ENCODE measurements at regions not wholly inside any gene's neighbourhood (a gene's known extent, or its start where the extent isn't known, plus 50 kb on each side); places are given as distances from the start of the nearest gene placed in this dataset.
"Not testable (repeated sequence)": the region's sequence is repeated elsewhere in the genome, so short reads cannot be mapped to it uniquely, and the experiment has no call there.

- H3K36me3 ChIP-seq (ENCODE audit: control insufficient read depth in 3 of 3, insufficient read depth in 3 of 3, low read length in 3 of 3); H3K27me3 ChIP-seq (ENCODE audit: control insufficient read depth in 3 of 3, insufficient read depth in 3 of 3, low read length in 3 of 3); H3K9me3 ChIP-seq (ENCODE audit: control insufficient read depth in 3 of 3, low read length in 3 of 3); H3K9ac ChIP-seq (ENCODE audit: low read depth in 1 of 3, low read length in 3 of 3); H3K4me3 ChIP-seq (ENCODE audit: low read length in 3 of 3); H3K27ac ChIP-seq (ENCODE audit: low read depth, low read length); H3K4me1 ChIP-seq (ENCODE audit: control insufficient read depth in 3 of 3, insufficient read depth in 3 of 3, low read length in 3 of 3): not testable (repeated sequence)
Measured at GRCh38 chr2:153246636-153247035, 231.9 kb downstream of the RPRM start.

GRCh38 chr2:153235516-153235915, 243.0 kb downstream of the RPRM start:
- no peaks in the 10 kb centered on the region for H3K9me3 ChIP-seq (ENCODE audit: control insufficient read depth in 3 of 3, low read length in 3 of 3)
- no peaks in the 10 kb centered on the region for H3K4me1 ChIP-seq (ENCODE audit: control insufficient read depth in 3 of 3, insufficient read depth in 3 of 3, low read length in 3 of 3)
- H3K27ac ChIP-seq (ENCODE audit: low read depth, low read length) = no peak overlapping the region
- no peak overlapping the region for H3K9ac ChIP-seq (ENCODE audit: low read depth in 1 of 3, low read length in 3 of 3)
- no peak overlapping the region for H3K4me3 ChIP-seq (ENCODE audit: low read length in 3 of 3)
- no peaks in the 10 kb centered on the region for H3K27me3 ChIP-seq (ENCODE audit: control insufficient read depth in 3 of 3, insufficient read depth in 3 of 3, low read length in 3 of 3)
- H3K36me3 ChIP-seq (ENCODE audit: control insufficient read depth in 3 of 3, insufficient read depth in 3 of 3, low read length in 3 of 3) = no peaks in the 10 kb centered on the region

GRCh38 chr2:153232464-153232863, 246.1 kb downstream of the RPRM start:
- Histone ChIP-seq H3K4me3 (ENCODE audit: low read length in 3 of 3) (no peak overlapping the region), H3K9me3 (ENCODE audit: control insufficient read depth in 3 of 3, low read length in 3 of 3) (no peaks in the 10 kb centered on the region), H3K27ac (ENCODE audit: low read depth, low read length) (no peak overlapping the region), H3K9ac (ENCODE audit: low read depth in 1 of 3, low read length in 3 of 3) (no peak overlapping the region), H3K27me3 (ENCODE audit: control insufficient read depth in 3 of 3, insufficient read depth in 3 of 3, low read length in 3 of 3) (no peaks in the 10 kb centered on the region), H3K4me1 (ENCODE audit: control insufficient read depth in 3 of 3, insufficient read depth in 3 of 3, low read length in 3 of 3) (no peaks in the 10 kb centered on the region), H3K36me3 (ENCODE audit: control insufficient read depth in 3 of 3, insufficient read depth in 3 of 3, low read length in 3 of 3) (no peaks in the 10 kb centered on the region)

- Histone ChIP-seq H3K27me3 (ENCODE audit: control insufficient read depth in 3 of 3, insufficient read depth in 3 of 3, low read length in 3 of 3) (no peaks in the 10 kb centered on the region), H3K27ac (ENCODE audit: low read depth, low read length) (no peak overlapping the region), H3K4me1 (ENCODE audit: control insufficient read depth in 3 of 3, insufficient read depth in 3 of 3, low read length in 3 of 3) (no peaks in the 10 kb centered on the region), H3K36me3 (ENCODE audit: control insufficient read depth in 3 of 3, insufficient read depth in 3 of 3, low read length in 3 of 3) (no peaks in the 10 kb centered on the region), H3K4me3 (ENCODE audit: low read length in 3 of 3) (no peak overlapping the region), H3K9me3 (ENCODE audit: control insufficient read depth in 3 of 3, low read length in 3 of 3) (no peaks in the 10 kb centered on the region), H3K9ac (ENCODE audit: low read depth in 1 of 3, low read length in 3 of 3) (no peak overlapping the region)
Measured at GRCh38 chr2:153230977-153231376, 247.6 kb downstream of the RPRM start.

- Histone ChIP-seq H3K9me3 (ENCODE audit: control insufficient read depth in 3 of 3, low read length in 3 of 3) (no peaks in the 10 kb centered on the region), H3K4me1 (ENCODE audit: control insufficient read depth in 3 of 3, insufficient read depth in 3 of 3, low read length in 3 of 3) (no peaks in the 10 kb centered on the region), H3K27ac (ENCODE audit: low read depth, low read length) (no peak overlapping the region), H3K4me3 (ENCODE audit: low read length in 3 of 3) (no peak overlapping the region), H3K9ac (ENCODE audit: low read depth in 1 of 3, low read length in 3 of 3) (no peak overlapping the region), H3K27me3 (ENCODE audit: control insufficient read depth in 3 of 3, insufficient read depth in 3 of 3, low read length in 3 of 3) (no peaks in the 10 kb centered on the region), H3K36me3 (ENCODE audit: control insufficient read depth in 3 of 3, insufficient read depth in 3 of 3, low read length in 3 of 3) (no peaks in the 10 kb centered on the region)
Measured at GRCh38 chr2:153228904-153229303, 249.7 kb downstream of the RPRM start.

GRCh38 chr2:153227981-153228380, 250.6 kb downstream of the RPRM start:
- no peak overlapping the region for H3K27ac ChIP-seq (ENCODE audit: low read depth, low read length)
- H3K9me3 ChIP-seq (ENCODE audit: control insufficient read depth in 3 of 3, low read length in 3 of 3) = no peaks in the 10 kb centered on the region
- no peaks in the 10 kb centered on the region for H3K4me1 ChIP-seq (ENCODE audit: control insufficient read depth in 3 of 3, insufficient read depth in 3 of 3, low read length in 3 of 3)
- no peaks in the 10 kb centered on the region for H3K36me3 ChIP-seq (ENCODE audit: control insufficient read depth in 3 of 3, insufficient read depth in 3 of 3, low read length in 3 of 3)
- H3K27me3 ChIP-seq (ENCODE audit: control insufficient read depth in 3 of 3, insufficient read depth in 3 of 3, low read length in 3 of 3) = no peaks in the 10 kb centered on the region
- H3K4me3 ChIP-seq (ENCODE audit: low read length in 3 of 3) = no peak overlapping the region
- no peak overlapping the region for H3K9ac ChIP-seq (ENCODE audit: low read depth in 1 of 3, low read length in 3 of 3)

- Histone ChIP-seq H3K4me1 (ENCODE audit: control insufficient read depth in 3 of 3, insufficient read depth in 3 of 3, low read length in 3 of 3) (no peaks in the 10 kb centered on the region), H3K36me3 (ENCODE audit: control insufficient read depth in 3 of 3, insufficient read depth in 3 of 3, low read length in 3 of 3) (no peaks in the 10 kb centered on the region)
Measured at GRCh38 chr2:153222231-153223165, 256.1 kb downstream of the RPRM start.

GRCh38 chr2:153221506-153221905, 257.1 kb downstream of the RPRM start:
- Histone ChIP-seq H3K27ac (ENCODE audit: low read depth, low read length) (no peak overlapping the region), H3K4me1 (ENCODE audit: control insufficient read depth in 3 of 3, insufficient read depth in 3 of 3, low read length in 3 of 3) (no peaks in the 10 kb centered on the region), H3K36me3 (ENCODE audit: control insufficient read depth in 3 of 3, insufficient read depth in 3 of 3, low read length in 3 of 3) (no peaks in the 10 kb centered on the region), H3K9ac (ENCODE audit: low read depth in 1 of 3, low read length in 3 of 3) (no peak overlapping the region), H3K27me3 (ENCODE audit: control insufficient read depth in 3 of 3, insufficient read depth in 3 of 3, low read length in 3 of 3) (no peaks in the 10 kb centered on the region), H3K9me3 (ENCODE audit: control insufficient read depth in 3 of 3, low read length in 3 of 3) (peaks cover 0 to 5% (median 0%) of the 10 kb centered on the region in 3 donors), H3K4me3 (ENCODE audit: low read length in 3 of 3) (no peak overlapping the region)

More at GRCh38 chr2:153222231-153223165, 256.1 kb downstream of the RPRM start:
- H3K9me3 ChIP-seq (ENCODE audit: control insufficient read depth in 3 of 3, low read length in 3 of 3) = peaks cover 0 to 5% (median 0%) of the 10 kb centered on the region in 3 donors
- no peak overlapping the region for H3K27ac ChIP-seq (ENCODE audit: low read depth, low read length)
- no peak overlapping the region for H3K9ac ChIP-seq (ENCODE audit: low read depth in 1 of 3, low read length in 3 of 3)
- H3K27me3 ChIP-seq (ENCODE audit: control insufficient read depth in 3 of 3, insufficient read depth in 3 of 3, low read length in 3 of 3) = no peaks in the 10 kb centered on the region
- H3K4me3 ChIP-seq (ENCODE audit: low read length in 3 of 3) = no peak overlapping the region

- Histone ChIP-seq H3K9me3 (ENCODE audit: control insufficient read depth in 3 of 3, low read length in 3 of 3) (peaks cover 0 to 5% (median 0%) of the 10 kb centered on the region in 3 donors), H3K4me3 (ENCODE audit: low read length in 3 of 3) (no peak overlapping the region), H3K27me3 (ENCODE audit: control insufficient read depth in 3 of 3, insufficient read depth in 3 of 3, low read length in 3 of 3) (no peaks in the 10 kb centered on the region), H3K4me1 (ENCODE audit: control insufficient read depth in 3 of 3, insufficient read depth in 3 of 3, low read length in 3 of 3) (no peaks in the 10 kb centered on the region), H3K27ac (ENCODE audit: low read depth, low read length) (no peak overlapping the region), H3K9ac (ENCODE audit: low read depth in 1 of 3, low read length in 3 of 3) (no peak overlapping the region), H3K36me3 (ENCODE audit: control insufficient read depth in 3 of 3, insufficient read depth in 3 of 3, low read length in 3 of 3) (no peaks in the 10 kb centered on the region)
Measured at GRCh38 chr2:153221087-153221486, 257.5 kb downstream of the RPRM start.

- Histone ChIP-seq H3K9ac (ENCODE audit: low read depth in 1 of 3, low read length in 3 of 3) (no peak overlapping the region), H3K36me3 (ENCODE audit: control insufficient read depth in 3 of 3, insufficient read depth in 3 of 3, low read length in 3 of 3) (no peaks in the 10 kb centered on the region), H3K4me3 (ENCODE audit: low read length in 3 of 3) (no peak overlapping the region), H3K27ac (ENCODE audit: low read depth, low read length) (no peak overlapping the region), H3K4me1 (ENCODE audit: control insufficient read depth in 3 of 3, insufficient read depth in 3 of 3, low read length in 3 of 3) (no peaks in the 10 kb centered on the region), H3K27me3 (ENCODE audit: control insufficient read depth in 3 of 3, insufficient read depth in 3 of 3, low read length in 3 of 3) (no peaks in the 10 kb centered on the region), H3K9me3 (ENCODE audit: control insufficient read depth in 3 of 3, low read length in 3 of 3) (peaks cover 0 to 5% (median 0%) of the 10 kb centered on the region in 3 donors)
Measured at GRCh38 chr2:153218851-153219250, 259.7 kb downstream of the RPRM start.
